ENCODE measurements at regions not wholly inside any gene's neighbourhood (a gene's known extent, or its start where the extent isn't known, plus 50 kb on each side); places are given as distances from the start of the nearest gene placed in this dataset.
A peak's percentile ranks its signal among the peaks of the same experiment; 100 is the strongest.

DNA sequence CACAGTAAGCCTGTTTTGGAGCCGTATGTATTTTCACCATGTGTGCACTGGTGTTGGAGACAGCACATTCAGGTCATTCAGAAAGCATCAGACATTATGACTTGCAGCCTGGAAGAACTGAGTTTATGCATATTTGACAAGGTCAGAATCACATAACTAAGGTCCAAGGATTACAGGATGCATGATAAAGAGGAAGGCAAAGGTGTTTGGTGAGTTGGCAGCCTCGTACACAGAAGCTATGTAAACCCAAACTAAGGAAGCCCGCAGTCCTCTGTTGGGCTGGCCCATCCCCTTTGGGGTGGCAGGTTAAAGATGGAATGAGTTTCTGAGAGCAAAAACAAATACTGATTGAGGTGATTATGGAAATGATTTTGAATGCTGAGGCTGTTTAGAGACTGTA is 218.4 kb downstream of the KTN1 start:
- ATAC-seq (no peak), DNase-seq (ENCODE audit: low spot score) (no peak)
- TF ChIP-seq CREB1 (CRISPR knock-in tag; IDR thresholded peaks at IDR 0.05; ENCODE audit: low read depth) (no peak), STAT1 (IDR thresholded peaks at IDR 0.05; ENCODE audit: unreplicated experiment) (no peak), POLR2AphosphoS5 (IDR thresholded peaks at IDR 0.05; ENCODE audit: low read depth) (no peak), EZH2phosphoT487 (IDR thresholded peaks at IDR 0.05; ENCODE audit: unreplicated experiment) (no peak), ZNF114 (CRISPR knock-in tag; IDR thresholded peaks at IDR 0.05) (no peak), EZH2 (IDR thresholded peaks at IDR 0.05; ENCODE audit: low read depth, unreplicated experiment) (no peak), ETS1 (IDR thresholded peaks at IDR 0.05) (no peak)
- Histone ChIP-seq H3K79me2 (replicated peaks; ENCODE audit: insufficient read depth) (no peaks in the 10 kb centered on the region), H3K9me2 (ENCODE audit: insufficient read depth) (peaks cover 14% of the 10 kb centered on the region), H3K4me3 (no peak overlapping the region), H3F3A (replicated peaks; ENCODE audit: low read depth) (peaks cover 4% of the 10 kb centered on the region), H4K20me1 (replicated peaks; ENCODE audit: insufficient read depth) (no peaks in the 10 kb centered on the region), H3K27ac (ENCODE audit: low read depth) (no peak overlapping the region), H3K36me3 (ENCODE audit: insufficient read depth) (no peaks in the 10 kb centered on the region), H3K27me3 (ENCODE audit: insufficient read depth) (no peaks in the 10 kb centered on the region), H2AFZ (peak overlapping the region; percentile 69; the same call in 1 of the 2 replicates), H3K4me1 (ENCODE audit: insufficient read depth) (peaks cover 56% of the 10 kb centered on the region), H3K4me2 (peak overlapping the region; percentile 38; the same call in 1 of the 2 replicates)
- H3K4me3 Mint-ChIP-seq, result no peak overlapping the region
- H3K9me3 Mint-ChIP-seq, result peaks cover 21% of the 10 kb centered on the region; the same call in 2 of the 3 replicates
- no peak overlapping the region for H3K27ac Mint-ChIP-seq
- H3K27me3 Mint-ChIP-seq (ENCODE audit: insufficient read depth, low read depth, poor library complexity), result peaks cover 2% of the 10 kb centered on the region
- H3K36me3 Mint-ChIP-seq (ENCODE audit: low read depth), result peaks cover 18% of the 10 kb centered on the region
- H3K4me1 Mint-ChIP-seq, result peaks cover 38% of the 10 kb centered on the region

DNA sequence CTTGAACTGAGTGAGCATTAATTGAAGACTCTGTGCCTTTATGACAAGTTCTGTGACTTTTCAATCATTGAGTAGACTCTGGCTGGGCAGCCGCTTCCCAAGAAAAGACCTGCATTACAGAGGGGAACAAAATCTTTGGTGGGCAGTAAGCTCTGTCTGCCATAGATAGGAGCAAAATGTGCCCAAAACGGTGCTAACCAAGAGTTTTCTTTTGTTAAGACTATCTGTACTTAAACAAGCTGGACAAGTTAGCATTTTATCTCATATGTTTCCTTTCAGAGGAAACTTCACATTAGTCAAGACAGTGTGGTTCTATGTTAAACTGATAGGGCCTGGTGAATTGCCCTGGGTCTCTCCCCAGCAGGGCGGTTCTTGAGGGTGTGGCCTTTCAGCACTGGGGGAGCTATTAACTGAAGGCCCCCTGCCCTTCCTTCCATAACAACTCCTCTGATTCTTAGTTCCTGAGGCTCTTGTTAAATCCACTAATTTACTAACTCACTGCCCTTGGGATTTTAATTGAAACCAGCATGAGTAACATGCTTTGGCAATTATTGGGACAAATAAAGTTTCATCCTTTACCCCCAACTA is 219.6 kb downstream of the KTN1 start:
- no peaks in the 10 kb centered on the region for H3K27me3 ChIP-seq (ENCODE audit: insufficient read depth)
- no peaks in the 10 kb centered on the region for H3K36me3 ChIP-seq (ENCODE audit: insufficient read depth)
- H3K4me3 Mint-ChIP-seq, result no peak overlapping the region
- peak overlapping the region; percentile 36; the same call in 1 of the 2 replicates for H3K4me2 ChIP-seq
- peaks cover 21% of the 10 kb centered on the region; the same call in 2 of the 3 replicates for H3K9me3 Mint-ChIP-seq
- no peaks in the 10 kb centered on the region for H4K20me1 ChIP-seq (replicated peaks; ENCODE audit: insufficient read depth)
- peaks cover 2% of the 10 kb centered on the region for H3K27me3 Mint-ChIP-seq (ENCODE audit: insufficient read depth, low read depth, poor library complexity)
- no peak for DNase-seq (ENCODE audit: low spot score)
- peak overlapping the region; percentile 87 for H3K27ac ChIP-seq (ENCODE audit: low read depth)
- peaks cover 38% of the 10 kb centered on the region for H3K4me1 Mint-ChIP-seq
- peaks cover 23% of the 10 kb centered on the region for H3K9me2 ChIP-seq (ENCODE audit: insufficient read depth)
- H3K36me3 Mint-ChIP-seq (ENCODE audit: low read depth), result peaks cover 20% of the 10 kb centered on the region
- H3K79me2 ChIP-seq (replicated peaks; ENCODE audit: insufficient read depth), result no peaks in the 10 kb centered on the region
- H3K27ac Mint-ChIP-seq, result no peak overlapping the region
- ATAC-seq, result peak; percentile 68
- peaks cover 56% of the 10 kb centered on the region for H3K4me1 ChIP-seq (ENCODE audit: insufficient read depth)
- H3F3A ChIP-seq (replicated peaks; ENCODE audit: low read depth), result peaks cover 4% of the 10 kb centered on the region
- peak overlapping the region; percentile 24; the same call in 1 of the 2 replicates for H3K4me3 ChIP-seq
- no peak overlapping the region for H2AFZ ChIP-seq
- TF ChIP-seq, protein P1, sequence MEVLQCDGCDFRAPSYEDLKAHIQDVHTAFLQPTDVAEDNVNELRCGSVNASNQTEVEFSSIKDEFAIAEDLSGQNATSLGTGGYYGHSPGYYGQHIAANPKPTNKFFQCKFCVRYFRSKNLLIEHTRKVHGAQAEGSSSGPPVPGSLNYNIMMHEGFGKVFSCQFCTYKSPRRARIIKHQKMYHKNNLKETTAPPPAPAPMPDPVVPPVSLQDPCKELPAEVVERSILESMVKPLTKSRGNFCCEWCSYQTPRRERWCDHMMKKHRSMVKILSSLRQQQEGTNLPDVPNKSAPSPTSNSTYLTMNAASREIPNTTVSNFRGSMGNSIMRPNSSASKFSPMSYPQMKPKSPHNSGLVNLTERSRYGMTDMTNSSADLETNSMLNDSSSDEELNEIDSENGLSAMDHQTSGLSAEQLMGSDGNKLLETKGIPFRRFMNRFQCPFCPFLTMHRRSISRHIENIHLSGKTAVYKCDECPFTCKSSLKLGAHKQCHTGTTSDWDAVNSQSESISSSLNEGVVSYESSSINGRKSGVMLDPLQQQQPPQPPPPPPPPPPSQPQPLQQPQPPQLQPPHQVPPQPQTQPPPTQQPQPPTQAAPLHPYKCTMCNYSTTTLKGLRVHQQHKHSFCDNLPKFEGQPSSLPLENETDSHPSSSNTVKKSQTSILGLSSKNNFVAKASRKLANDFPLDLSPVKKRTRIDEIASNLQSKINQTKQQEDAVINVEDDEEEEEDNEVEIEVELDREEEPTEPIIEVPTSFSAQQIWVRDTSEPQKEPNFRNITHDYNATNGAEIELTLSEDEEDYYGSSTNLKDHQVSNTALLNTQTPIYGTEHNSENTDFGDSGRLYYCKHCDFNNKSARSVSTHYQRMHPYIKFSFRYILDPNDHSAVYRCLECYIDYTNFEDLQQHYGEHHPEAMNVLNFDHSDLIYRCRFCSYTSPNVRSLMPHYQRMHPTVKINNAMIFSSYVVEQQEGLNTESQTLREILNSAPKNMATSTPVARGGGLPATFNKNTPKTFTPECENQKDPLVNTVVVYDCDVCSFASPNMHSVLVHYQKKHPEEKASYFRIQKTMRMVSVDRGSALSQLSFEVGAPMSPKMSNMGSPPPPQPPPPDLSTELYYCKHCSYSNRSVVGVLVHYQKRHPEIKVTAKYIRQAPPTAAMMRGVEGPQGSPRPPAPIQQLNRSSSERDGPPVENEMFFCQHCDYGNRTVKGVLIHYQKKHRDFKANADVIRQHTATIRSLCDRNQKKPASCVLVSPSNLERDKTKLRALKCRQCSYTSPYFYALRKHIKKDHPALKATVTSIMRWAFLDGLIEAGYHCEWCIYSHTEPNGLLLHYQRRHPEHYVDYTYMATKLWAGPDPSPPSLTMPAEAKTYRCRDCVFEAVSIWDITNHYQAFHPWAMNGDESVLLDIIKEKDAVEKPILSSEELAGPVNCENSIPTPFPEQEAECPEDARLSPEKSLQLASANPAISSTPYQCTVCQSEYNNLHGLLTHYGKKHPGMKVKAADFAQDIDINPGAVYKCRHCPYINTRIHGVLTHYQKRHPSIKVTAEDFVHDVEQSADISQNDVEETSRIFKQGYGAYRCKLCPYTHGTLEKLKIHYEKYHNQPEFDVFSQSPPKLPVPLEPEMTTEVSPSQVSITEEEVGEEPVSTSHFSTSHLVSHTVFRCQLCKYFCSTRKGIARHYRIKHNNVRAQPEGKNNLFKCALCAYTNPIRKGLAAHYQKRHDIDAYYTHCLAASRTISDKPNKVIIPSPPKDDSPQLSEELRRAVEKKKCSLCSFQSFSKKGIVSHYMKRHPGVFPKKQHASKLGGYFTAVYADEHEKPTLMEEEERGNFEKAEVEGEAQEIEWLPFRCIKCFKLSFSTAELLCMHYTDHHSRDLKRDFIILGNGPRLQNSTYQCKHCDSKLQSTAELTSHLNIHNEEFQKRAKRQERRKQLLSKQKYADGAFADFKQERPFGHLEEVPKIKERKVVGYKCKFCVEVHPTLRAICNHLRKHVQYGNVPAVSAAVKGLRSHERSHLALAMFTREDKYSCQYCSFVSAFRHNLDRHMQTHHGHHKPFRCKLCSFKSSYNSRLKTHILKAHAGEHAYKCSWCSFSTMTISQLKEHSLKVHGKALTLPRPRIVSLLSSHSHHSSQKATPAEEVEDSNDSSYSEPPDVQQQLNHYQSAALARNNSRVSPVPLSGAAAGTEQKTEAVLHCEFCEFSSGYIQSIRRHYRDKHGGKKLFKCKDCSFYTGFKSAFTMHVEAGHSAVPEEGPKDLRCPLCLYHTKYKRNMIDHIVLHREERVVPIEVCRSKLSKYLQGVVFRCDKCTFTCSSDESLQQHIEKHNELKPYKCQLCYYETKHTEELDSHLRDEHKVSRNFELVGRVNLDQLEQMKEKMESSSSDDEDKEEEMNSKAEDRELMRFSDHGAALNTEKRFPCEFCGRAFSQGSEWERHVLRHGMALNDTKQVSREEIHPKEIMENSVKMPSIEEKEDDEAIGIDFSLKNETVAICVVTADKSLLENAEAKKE (CRISPR knock-in tag; IDR thresholded peaks at IDR 0.05), result no peak
- TF ChIP-seq CREB1 (CRISPR knock-in tag; IDR thresholded peaks at IDR 0.05; ENCODE audit: low read depth) (no peak), REST (IDR thresholded peaks at IDR 0.05; ENCODE audit: unreplicated experiment) (no peak), NANOG (IDR thresholded peaks at IDR 0.05; ENCODE audit: borderline replicate concordance) (no peak), JUNB (IDR thresholded peaks at IDR 0.05; ENCODE audit: unreplicated experiment) (no peak), ZNF114 (CRISPR knock-in tag; IDR thresholded peaks at IDR 0.05) (no peak), POLR2AphosphoS5 (IDR thresholded peaks at IDR 0.05; ENCODE audit: low read depth) (no peak), EZH2phosphoT487 (IDR thresholded peaks at IDR 0.05; ENCODE audit: unreplicated experiment) (no peak)

Measured in GM23338 (cell line).